Natural killer cell (primary cell): ENCODE measurements at regions not wholly inside any gene's neighbourhood (a gene's known extent, or its start where the extent isn't known, plus 50 kb on each side); places are given as distances from the start of the nearest gene placed in this dataset.
A peak's percentile ranks its signal among the peaks of the same experiment; 100 is the strongest.

ENCODE experiments used
- ATAC-seq, 3 donors: fragments of 150-1000 bp in 2 of 3; fragments of 200-7000 bp in 1 of 3; cut with Tn5 transposase; 1 replicate in 1 of 3; 2 replicates in 2 of 3; pipeline ENCODE4 v1.10.0; 2021; ENCODE audit warnings: mild to moderate bottlenecking in 2 of 3, moderate library complexity in 2 of 3
- DNase-seq, 2 donors: peaks; one replicate each; pipeline versions ENCODE4 v3.0.0 to v3.0.0-alpha.2; 2013 to 2021; ENCODE audit warnings: mixed read lengths in 1 of 2
- H3K27ac ChIP-seq: one replicate; pipeline ENCODE4 v1.5.1; 2013; ENCODE audit warnings: mild to moderate bottlenecking, low read length
- H3K27me3 ChIP-seq: one replicate; pipeline ENCODE4 v1.6.1; 2013; ENCODE audit warnings: low read length; ENCODE audit not compliant: control insufficient read depth, insufficient read depth
- H3K36me3 ChIP-seq: one replicate; pipeline ENCODE4 v1.6.1; 2013; ENCODE audit warnings: low read length; ENCODE audit not compliant: control insufficient read depth, insufficient read depth
- H3K4me1 ChIP-seq: one replicate; pipeline ENCODE4 v1.6.1; 2013; ENCODE audit warnings: low read length; ENCODE audit not compliant: control insufficient read depth, insufficient read depth
- H3K4me3 ChIP-seq: one replicate; pipeline ENCODE4 v1.5.1; 2013; ENCODE audit warnings: low read length
- H3K9me3 ChIP-seq: one replicate; pipeline ENCODE4 v1.6.1; 2013; ENCODE audit warnings: low read length; ENCODE audit not compliant: control insufficient read depth, insufficient read depth
- H3K27ac Mint-ChIP-seq, 2 donors: one replicate each; pipeline ENCODE4 v1.8.0; 2022; ENCODE audit warnings: mild to moderate bottlenecking in 2 of 2, mixed read lengths in 2 of 2, moderate library complexity in 1 of 2
- H3K27me3 Mint-ChIP-seq, 2 donors: one replicate each; pipeline ENCODE4 v1.8.0; 2022; ENCODE audit warnings: low read depth in 2 of 2, mixed read lengths in 2 of 2
- H3K36me3 Mint-ChIP-seq: one replicate; pipeline ENCODE4 v1.8.0; 2022; ENCODE audit warnings: mixed read lengths
- H3K4me1 Mint-ChIP-seq, 2 donors: one replicate each; pipeline ENCODE4 v1.8.0; 2022; ENCODE audit warnings: mixed read lengths in 2 of 2
- H3K4me3 Mint-ChIP-seq: one replicate; pipeline ENCODE4 v1.8.0; 2022; ENCODE audit warnings: mild to moderate bottlenecking, moderate library complexity, mixed read lengths
- H3K9me3 Mint-ChIP-seq, 2 donors: one replicate each; pipeline ENCODE4 v1.8.0; 2022; ENCODE audit warnings: mixed read lengths in 2 of 2
- CTCF ChIP-seq: fragments of 200-600 bp; IDR thresholded peaks from one replicate; pipeline ENCODE4 v1.8.0; 2022; ENCODE audit warnings: antibody characterized with exemption
- WGBS: methylation state at CpG from one replicate; pipeline ENCODE4 v1.1.7; 2013; ENCODE audit warnings: missing lambda C conversion rate; ENCODE audit not compliant: insufficient coverage; 5-methylcytosine and 5-hydroxymethylcytosine counted together
- intact Hi-C: fragments of 100-400 bp; cut with micrococcal nuclease; formaldehyde crosslinking; loops from one replicate; pipeline ENCODE4 v1.14.2; 2022

- Mint-ChIP-seq H3K27ac (no peak overlapping the region), H3K4me1 (peaks cover 14 to 16% of the 10 kb centered on the region in 2 donors), H3K36me3 (no peaks in the 10 kb centered on the region), H3K9me3 (no peaks in the 10 kb centered on the region), H3K4me3 (no peak overlapping the region), H3K27me3 (peaks cover 7 to 27% of the 10 kb centered on the region in 2 donors)
- intact Hi-C loops = no loop called here
- WGBS = 87% methylated on average over 7 of the region's 7 CpGs
- no peak overlapping the region for H3K27ac ChIP-seq
- no peaks in the 10 kb centered on the region for H3K27me3 ChIP-seq
- H3K4me3 ChIP-seq = no peak overlapping the region
- H3K9me3 ChIP-seq = no peaks in the 10 kb centered on the region
- no peaks in the 10 kb centered on the region for H3K36me3 ChIP-seq
- ATAC-seq (no peak), DNase-seq (no peak)
- H3K4me1 ChIP-seq = peaks cover 24% of the 10 kb centered on the region
- TF ChIP-seq CTCF = no peak
Observed at GRCh38 chr4:152011469-152011868, 250.7 kb upstream of the GATB start.

- no peak overlapping the region for H3K27ac Mint-ChIP-seq
- Histone ChIP-seq H3K27me3 (no peaks in the 10 kb centered on the region), H3K9me3 (no peaks in the 10 kb centered on the region), H3K4me3 (no peak overlapping the region), H3K4me1 (peaks cover 24% of the 10 kb centered on the region), H3K36me3 (no peaks in the 10 kb centered on the region), H3K27ac (no peak overlapping the region)
- no peak for ATAC-seq
- no peak overlapping the region for H3K4me3 Mint-ChIP-seq
- peaks cover 14 to 16% of the 10 kb centered on the region in 2 donors for H3K4me1 Mint-ChIP-seq
- DNase-seq = peak in 1 of 2 donors; percentile 68
- H3K9me3 Mint-ChIP-seq = no peaks in the 10 kb centered on the region
- intact Hi-C loops = no loop called here
- peaks cover 7 to 33% of the 10 kb centered on the region in 2 donors for H3K27me3 Mint-ChIP-seq
- no peak for TF ChIP-seq CTCF
- WGBS = 76% methylated on average over 1 of the region's 2 CpGs
- no peaks in the 10 kb centered on the region for H3K36me3 Mint-ChIP-seq
Observed at GRCh38 chr4:152010710-152011079, 249.9 kb upstream of the GATB start.

GRCh38 chr4:152009983-152010709 is 249.3 kb upstream of the GATB start:
- H3K4me1 ChIP-seq = peaks cover 24% of the 10 kb centered on the region
- DNase-seq (no peak), ATAC-seq (no peak)
- Mint-ChIP-seq H3K36me3 (no peaks in the 10 kb centered on the region), H3K4me3 (no peak overlapping the region), H3K4me1 (peaks cover 14 to 16% of the 10 kb centered on the region in 2 donors), H3K27ac (no peak overlapping the region), H3K9me3 (no peaks in the 10 kb centered on the region), H3K27me3 (peaks cover 8 to 36% of the 10 kb centered on the region in 2 donors)
- no peaks in the 10 kb centered on the region for H3K9me3 ChIP-seq
- H3K27ac ChIP-seq = no peak overlapping the region
- no peak for TF ChIP-seq CTCF
- 82% methylated on average over 7 of the region's 8 CpGs for WGBS
- H3K4me3 ChIP-seq = no peak overlapping the region
- H3K36me3 ChIP-seq = no peaks in the 10 kb centered on the region
- H3K27me3 ChIP-seq = no peaks in the 10 kb centered on the region
- intact Hi-C loops = no loop called here
